GM18907 (cell line): ENCODE measurements at regions not wholly inside any gene's neighbourhood (a gene's known extent, or its start where the extent isn't known, plus 50 kb on each side); places are given as distances from the start of the nearest gene placed in this dataset.
"Not testable (repeated sequence)": the region's sequence is repeated elsewhere in the genome, so short reads cannot be mapped to it uniquely, and the experiment has no call there.

ENCODE experiments used
- ATAC-seq: cut with Tn5 transposase; IDR thresholded peaks from one replicate; pipeline ENCODE4 v1.9.1; 2021; ENCODE audit warnings: mild to moderate bottlenecking, moderate library complexity; ENCODE audit not compliant: unreplicated experiment

GRCh38 chr2:40043641-40044040, 264.6 kb upstream of the THUMPD2 start:
- ATAC-seq = no peak

GRCh38 chr2:40043191-40043590, 264.1 kb upstream of the THUMPD2 start:
- ATAC-seq = no peak

- ATAC-seq = no peak
Measured at GRCh38 chr2:40041422-40042382, 262.6 kb upstream of the THUMPD2 start.

- no peak for ATAC-seq
Measured at GRCh38 chr2:40039549-40039948, 260.5 kb upstream of the THUMPD2 start.

GRCh38 chr2:40038646-40039045, 259.6 kb upstream of the THUMPD2 start:
- ATAC-seq = no peak

- ATAC-seq = no peak
Measured at GRCh38 chr2:40037303-40037702, 258.2 kb upstream of the THUMPD2 start.

- ATAC-seq = no peak
Measured at GRCh38 chr2:40036241-40036640, 257.2 kb upstream of the THUMPD2 start.

GRCh38 chr2:40034801-40035200, 255.7 kb upstream of the THUMPD2 start:
- no peak for ATAC-seq

- no peak for ATAC-seq
Measured at GRCh38 chr2:40034198-40034597, 255.1 kb upstream of the THUMPD2 start.

GRCh38 chr2:40033781-40034180, 254.7 kb upstream of the THUMPD2 start:
- no peak for ATAC-seq

GRCh38 chr2:40032650-40033319, 253.7 kb upstream of the THUMPD2 start:
- ATAC-seq = no peak

- no peak for ATAC-seq
Measured at GRCh38 chr2:40030456-40030975, 251.5 kb upstream of the THUMPD2 start.

- ATAC-seq = peak; percentile 86
Measured at GRCh38 chr2:40028792-40029488, 249.9 kb upstream of the THUMPD2 start.

- no peak for ATAC-seq
Measured at GRCh38 chr2:40027968-40028367, 248.9 kb upstream of the THUMPD2 start.

GRCh38 chr2:40025276-40025675, 246.2 kb upstream of the THUMPD2 start:
- not testable (repeated sequence) for ATAC-seq

- no peak for ATAC-seq
Measured at GRCh38 chr2:40020997-40021396, 241.9 kb upstream of the THUMPD2 start.

GRCh38 chr2:40016151-40016885, 237.3 kb upstream of the THUMPD2 start:
- no peak for ATAC-seq

GRCh38 chr2:40013962-40014361, 234.9 kb upstream of the THUMPD2 start:
- not testable (repeated sequence) for ATAC-seq

GRCh38 chr2:40004336-40004735, 225.3 kb upstream of the THUMPD2 start:
- no peak for ATAC-seq

GRCh38 chr2:40002339-40002738, 223.3 kb upstream of the THUMPD2 start:
- ATAC-seq = no peak

GRCh38 chr2:39999864-40000263, 220.8 kb upstream of the THUMPD2 start:
- ATAC-seq = no peak
